A549 (cell line): ENCODE measurements at regions not wholly inside any gene's neighbourhood (a gene's known extent, or its start where the extent isn't known, plus 50 kb on each side); places are given as distances from the start of the nearest gene placed in this dataset.

Experiments used
- CBX2 ChIP-seq: fragments of 200-600 bp; sonication (generic); IDR thresholded peaks from 2 replicates; pipeline ENCODE4 v1.6.1; 2016; ENCODE audit warnings: low read depth, mild to moderate bottlenecking, borderline replicate concordance
- E2F6 ChIP-seq: IDR thresholded peaks from 2 replicates; pipeline ENCODE4 v1.6.1; 2012; ENCODE audit warnings: low read depth, borderline replicate concordance
- EP300 ChIP-seq, 2 experiments: fragments of >200 bp; sonication (Bioruptor Twin); formaldehyde crosslinking; IDR thresholded peaks; 2 replicates in 1 of 2; 3 replicates in 1 of 2; pipeline ENCODE4 v1.6.1; 2016 to 2017
- KDM5A ChIP-seq: fragments of 200-600 bp; sonication (generic); IDR thresholded peaks from 2 replicates; pipeline ENCODE4 v1.6.1; 2016; ENCODE audit warnings: antibody characterized with exemption, mild to moderate bottlenecking
- MAX ChIP-seq: IDR thresholded peaks from 2 replicates; pipeline ENCODE4 v1.6.1; 2012
- MYC ChIP-seq: IDR thresholded peaks from 2 replicates; pipeline ENCODE4 v1.6.1; 2012; ENCODE audit warnings: mild to moderate bottlenecking, inconsistent platforms, low read length, improper control_type of control experiment, borderline replicate concordance
- POLR2A ChIP-seq: IDR thresholded peaks from 2 replicates; pipeline ENCODE4 v1.6.1; 2012; ENCODE audit warnings: mild to moderate bottlenecking, low read length
- RCOR1 ChIP-seq: fragments of 150-350 bp; IDR thresholded peaks from 2 replicates; pipeline ENCODE4 v1.6.1; 2014; ENCODE audit warnings: antibody characterized with exemption, low read length, low read depth
- REST ChIP-seq: fragments of 200-600 bp; sonication (generic); IDR thresholded peaks from 2 replicates; pipeline ENCODE4 v1.6.1; 2016; ENCODE audit warnings: antibody characterized with exemption, mild to moderate bottlenecking, moderate library complexity
- SREBF2 ChIP-seq: fragments of 450-650 bp; IDR thresholded peaks from 2 replicates; pipeline ENCODE4 v1.6.1; 2014; ENCODE audit warnings: mild to moderate bottlenecking, moderate library complexity
- USF2 ChIP-seq: fragments of 450-650 bp; IDR thresholded peaks from 2 replicates; pipeline ENCODE4 v1.6.1; 2014; ENCODE audit warnings: antibody characterized with exemption
- ZC3H11A ChIP-seq: fragments of 450-650 bp; IDR thresholded peaks from 2 replicates; pipeline ENCODE4 v1.6.1; 2014; ENCODE audit warnings: antibody characterized with exemption, mild to moderate bottlenecking
- TF ChIP-seq, protein P1 (sequence below): fragments of >200 bp; sonication (Bioruptor Twin); formaldehyde crosslinking; IDR thresholded peaks from 3 replicates; pipeline ENCODE4 v1.5.1; 2016

GRCh38 chr22:49617866-49618676 is 209.6 kb downstream of the BRD1 start:
- TF ChIP-seq SREBF2 (no peak), POLR2A (no peak), ZC3H11A (no peak), CBX2 (no peak), MYC (no peak), REST (no peak), EP300 (IDR thresholded peaks at IDR 0.05) (no peak), USF2 (no peak), MAX (no peak), KDM5A (no peak), E2F6 (no peak), RCOR1 (no peak)
- TF ChIP-seq, protein P1, sequence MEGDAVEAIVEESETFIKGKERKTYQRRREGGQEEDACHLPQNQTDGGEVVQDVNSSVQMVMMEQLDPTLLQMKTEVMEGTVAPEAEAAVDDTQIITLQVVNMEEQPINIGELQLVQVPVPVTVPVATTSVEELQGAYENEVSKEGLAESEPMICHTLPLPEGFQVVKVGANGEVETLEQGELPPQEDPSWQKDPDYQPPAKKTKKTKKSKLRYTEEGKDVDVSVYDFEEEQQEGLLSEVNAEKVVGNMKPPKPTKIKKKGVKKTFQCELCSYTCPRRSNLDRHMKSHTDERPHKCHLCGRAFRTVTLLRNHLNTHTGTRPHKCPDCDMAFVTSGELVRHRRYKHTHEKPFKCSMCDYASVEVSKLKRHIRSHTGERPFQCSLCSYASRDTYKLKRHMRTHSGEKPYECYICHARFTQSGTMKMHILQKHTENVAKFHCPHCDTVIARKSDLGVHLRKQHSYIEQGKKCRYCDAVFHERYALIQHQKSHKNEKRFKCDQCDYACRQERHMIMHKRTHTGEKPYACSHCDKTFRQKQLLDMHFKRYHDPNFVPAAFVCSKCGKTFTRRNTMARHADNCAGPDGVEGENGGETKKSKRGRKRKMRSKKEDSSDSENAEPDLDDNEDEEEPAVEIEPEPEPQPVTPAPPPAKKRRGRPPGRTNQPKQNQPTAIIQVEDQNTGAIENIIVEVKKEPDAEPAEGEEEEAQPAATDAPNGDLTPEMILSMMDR, result no peak
